Stomach (tissue), 4 donors: ENCODE measurements at regions not wholly inside any gene's neighbourhood (a gene's known extent, or its start where the extent isn't known, plus 50 kb on each side); places are given as distances from the start of the nearest gene placed in this dataset.

ENCODE experiments used
- CTCF ChIP-seq, 7 experiments: fragments of 450-650 bp in 4 of 7; fragments of 200-600 bp in 3 of 7; sonication (generic) in 3 of 7; IDR thresholded peaks; one replicate each; pipeline ENCODE4 v1.5.1; 2016 to 2019; ENCODE audit warnings: antibody characterized with exemption in 7 of 7, control low read depth in 2 of 7, mild to moderate bottlenecking in 1 of 7
- EP300 ChIP-seq: sonication (generic); formaldehyde crosslinking; IDR thresholded peaks from one replicate; pipeline ENCODE4 v1.6.1; 2017; ENCODE audit warnings: antibody characterized with exemption
- POLR2A ChIP-seq, 4 donors: fragments of 450-650 bp; IDR thresholded peaks; one replicate each; pipeline ENCODE4 v1.6.1; 2016; ENCODE audit warnings: antibody characterized with exemption in 4 of 4, control low read depth in 2 of 4, mild to moderate bottlenecking in 1 of 4, moderate library complexity in 1 of 4
- POLR2AphosphoS5 ChIP-seq, 3 donors: sonication (generic); formaldehyde crosslinking; IDR thresholded peaks; one replicate each; pipeline ENCODE4 v1.6.1; 2016; ENCODE audit warnings: antibody characterized with exemption in 3 of 3

GRCh38 chr14:93862265-93862664 lies 64.9 kb upstream of the FAM181A start:
- TF ChIP-seq POLR2AphosphoS5 (IDR thresholded peaks at IDR 0.05) (no peak), CTCF (IDR thresholded peaks at IDR 0.05) (no peak), POLR2A (IDR thresholded peaks at IDR 0.05) (no peak), EP300 (no peak)
